A549 (cell line): ENCODE measurements at regions not wholly inside any gene's neighbourhood (a gene's known extent, or its start where the extent isn't known, plus 50 kb on each side); places are given as distances from the start of the nearest gene placed in this dataset.

Experiments used
- CTCF ChIP-seq: fragments of >200 bp; sonication (Bioruptor Twin); formaldehyde crosslinking; IDR thresholded peaks from 3 replicates; pipeline ENCODE4 v1.5.1; 2016
- JUN ChIP-seq, 2 experiments: fragments of >200 bp; sonication (Bioruptor Twin); formaldehyde crosslinking; IDR thresholded peaks; 2 replicates in 1 of 2; 3 replicates in 1 of 2; pipeline ENCODE4 v1.6.1; 2016 to 2017
- POLR2A ChIP-seq: IDR thresholded peaks from 2 replicates; pipeline ENCODE4 v1.6.1; 2012; ENCODE audit warnings: mild to moderate bottlenecking, low read length
- RAD21 ChIP-seq, 2 experiments: fragments of >200 bp in 1 of 2; sonication (Bioruptor Twin) in 1 of 2; formaldehyde crosslinking in 1 of 2; IDR thresholded peaks in 1 of 2; conservative IDR thresholded peaks in 1 of 2; 2 replicates in 1 of 2; 3 replicates in 1 of 2; pipeline ENCODE4 v1.6.1; 2012 to 2018; ENCODE audit warnings: inconsistent platforms in 1 of 2
- RCOR1 ChIP-seq: fragments of 150-350 bp; IDR thresholded peaks from 2 replicates; pipeline ENCODE4 v1.6.1; 2014; ENCODE audit warnings: antibody characterized with exemption, low read length, low read depth

- no peak for TF ChIP-seq CTCF
- TF ChIP-seq JUN (IDR thresholded peaks at IDR 0.05): no peak
- TF ChIP-seq POLR2A: no peak
- TF ChIP-seq RCOR1: no peak
- no peak for TF ChIP-seq RAD21 (conservative IDR thresholded peaks at IDR 0.05 in 1 of 2, IDR thresholded peaks at IDR 0.05 in 1 of 2)
These were observed 64.2 kb upstream of the GAS1 start for GRCh38 chr9:87011551-87011950.
